ENCODE measurements at regions not wholly inside any gene's neighbourhood (a gene's known extent, or its start where the extent isn't known, plus 50 kb on each side); places are given as distances from the start of the nearest gene placed in this dataset.

DNA sequence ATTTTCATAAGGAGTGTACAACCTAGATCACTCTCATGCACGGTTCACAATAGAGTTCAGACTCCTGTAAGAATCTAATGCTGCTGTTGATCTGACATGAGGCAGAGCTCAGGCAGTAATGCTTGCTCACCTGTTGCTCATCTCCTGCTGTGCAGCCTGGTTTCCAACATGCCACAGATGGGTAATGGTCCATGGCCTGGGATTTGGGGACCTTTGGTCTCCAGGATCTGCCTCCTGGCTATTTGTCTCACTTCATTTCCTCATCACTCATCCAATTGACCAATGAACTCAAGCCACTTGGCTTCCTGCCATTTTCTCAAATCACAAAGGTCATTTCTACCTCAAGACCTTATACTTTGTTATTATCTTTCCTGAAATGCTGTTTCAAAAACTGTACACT is 786.1 kb downstream of the ANKRD7 start:
- TF ChIP-seq, protein P1, sequence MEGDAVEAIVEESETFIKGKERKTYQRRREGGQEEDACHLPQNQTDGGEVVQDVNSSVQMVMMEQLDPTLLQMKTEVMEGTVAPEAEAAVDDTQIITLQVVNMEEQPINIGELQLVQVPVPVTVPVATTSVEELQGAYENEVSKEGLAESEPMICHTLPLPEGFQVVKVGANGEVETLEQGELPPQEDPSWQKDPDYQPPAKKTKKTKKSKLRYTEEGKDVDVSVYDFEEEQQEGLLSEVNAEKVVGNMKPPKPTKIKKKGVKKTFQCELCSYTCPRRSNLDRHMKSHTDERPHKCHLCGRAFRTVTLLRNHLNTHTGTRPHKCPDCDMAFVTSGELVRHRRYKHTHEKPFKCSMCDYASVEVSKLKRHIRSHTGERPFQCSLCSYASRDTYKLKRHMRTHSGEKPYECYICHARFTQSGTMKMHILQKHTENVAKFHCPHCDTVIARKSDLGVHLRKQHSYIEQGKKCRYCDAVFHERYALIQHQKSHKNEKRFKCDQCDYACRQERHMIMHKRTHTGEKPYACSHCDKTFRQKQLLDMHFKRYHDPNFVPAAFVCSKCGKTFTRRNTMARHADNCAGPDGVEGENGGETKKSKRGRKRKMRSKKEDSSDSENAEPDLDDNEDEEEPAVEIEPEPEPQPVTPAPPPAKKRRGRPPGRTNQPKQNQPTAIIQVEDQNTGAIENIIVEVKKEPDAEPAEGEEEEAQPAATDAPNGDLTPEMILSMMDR (IDR thresholded peaks at IDR 0.05), result no peak
- TF ChIP-seq EZH2 (IDR thresholded peaks at IDR 0.05; ENCODE audit: borderline replicate concordance, insufficient read depth, low read depth, low read length, poor library complexity, severe bottlenecking), result no peak
